HepG2 (cell line): ENCODE measurements at regions not wholly inside any gene's neighbourhood (a gene's known extent, or its start where the extent isn't known, plus 50 kb on each side); places are given as distances from the start of the nearest gene placed in this dataset.
A peak's percentile ranks its signal among the peaks of the same experiment; 100 is the strongest.

ENCODE experiments used
- AGO1 ChIP-seq: fragments of 200-400 bp; formaldehyde crosslinking; IDR thresholded peaks from 2 replicates; pipeline ENCODE4 v1.6.1; 2017; ENCODE audit warnings: mild to moderate bottlenecking, low read depth, low read length, moderate library complexity; ENCODE audit not compliant: poor library complexity, severe bottlenecking
- CAMTA2 ChIP-seq: sonication (generic); formaldehyde crosslinking; IDR thresholded peaks from 2 replicates; pipeline ENCODE4 v1.4.0; 2020; ENCODE audit warnings: mild to moderate bottlenecking, missing genetic modification reagents, borderline replicate concordance
- DR1 ChIP-seq: sonication (generic); formaldehyde crosslinking; IDR thresholded peaks from 2 replicates; pipeline ENCODE4 v1.8.0; 2021; ENCODE audit warnings: mild to moderate bottlenecking, missing genetic modification reagents, inconsistent platforms
- HNRNPL ChIP-seq: fragments of 200-400 bp; formaldehyde crosslinking; IDR thresholded peaks from 2 replicates; pipeline ENCODE4 v1.6.1; 2017; ENCODE audit warnings: mild to moderate bottlenecking, low read depth, low read length
- KDM4B ChIP-seq: sonication (generic); formaldehyde crosslinking; IDR thresholded peaks from 2 replicates; pipeline ENCODE4 v1.4.0; 2020; ENCODE audit warnings: missing genetic modification reagents
- PRMT3 ChIP-seq: sonication (generic); formaldehyde crosslinking; IDR thresholded peaks from 2 replicates; pipeline ENCODE4 v1.8.1; 2022; ENCODE audit warnings: low read depth, mild to moderate bottlenecking, moderate library complexity, missing genetic modification reagents, borderline replicate concordance
- RFX5 ChIP-seq: IDR thresholded peaks from 2 replicates; pipeline ENCODE4 v1.6.1; 2011; ENCODE audit warnings: low read depth, low read length, improper control_type of control experiment
- SATB2 ChIP-seq: sonication (generic); formaldehyde crosslinking; IDR thresholded peaks from 2 replicates; pipeline ENCODE4 v1.5.0; 2020; ENCODE audit warnings: missing genetic modification reagents
- U2AF2 ChIP-seq: fragments of 200-400 bp; formaldehyde crosslinking; IDR thresholded peaks from 2 replicates; pipeline ENCODE4 v1.6.1; 2017; ENCODE audit warnings: low read depth, mild to moderate bottlenecking, low read length
- XBP1 ChIP-seq: sonication (generic); formaldehyde crosslinking; IDR thresholded peaks from 2 replicates; pipeline ENCODE4 v1.5.0; 2020; ENCODE audit warnings: missing genetic modification reagents
- ZC3H4 ChIP-seq: sonication (generic); formaldehyde crosslinking; IDR thresholded peaks from 2 replicates; pipeline ENCODE4 v1.4.0; 2020; ENCODE audit warnings: missing genetic modification reagents, borderline replicate concordance
- ZFP36L1 ChIP-seq: sonication (generic); formaldehyde crosslinking; IDR thresholded peaks from 2 replicates; pipeline ENCODE4 v1.8.0; 2022; ENCODE audit warnings: mild to moderate bottlenecking, missing genetic modification reagents, moderate library complexity
- ZFP90 ChIP-seq: sonication (generic); formaldehyde crosslinking; IDR thresholded peaks from 2 replicates; pipeline ENCODE4 v1.8.0; 2022; ENCODE audit warnings: missing genetic modification reagents, mild to moderate bottlenecking, inconsistent platforms, borderline replicate concordance
- ZNF263 ChIP-seq: sonication (generic); formaldehyde crosslinking; IDR thresholded peaks from 2 replicates; pipeline ENCODE4 v1.4.0; 2020; ENCODE audit warnings: missing genetic modification reagents
- ZNF644 ChIP-seq: IDR thresholded peaks from 2 replicates; pipeline ENCODE4 v1.6.1; 2016; ENCODE audit warnings: low read depth
- ZNF781 ChIP-seq: sonication (generic); formaldehyde crosslinking; IDR thresholded peaks from 2 replicates; pipeline ENCODE4 v1.5.1; 2020; ENCODE audit warnings: borderline replicate concordance, mild to moderate bottlenecking, missing genetic modification reagents; ENCODE audit errors: not compliant biosample characterization
- TF ChIP-seq, protein P1 (sequence below): sonication (generic); formaldehyde crosslinking; IDR thresholded peaks from 2 replicates; pipeline ENCODE4 v1.8.1; 2023; ENCODE audit warnings: mild to moderate bottlenecking, inconsistent platforms, moderate library complexity, missing genetic modification reagents, borderline replicate concordance
- TF ChIP-seq, protein P2 (sequence below): sonication (generic); formaldehyde crosslinking; IDR thresholded peaks from 2 replicates; pipeline ENCODE4 v1.4.0; 2020; ENCODE audit warnings: missing genetic modification reagents
- TF ChIP-seq, protein P3 (sequence below): sonication (generic); formaldehyde crosslinking; IDR thresholded peaks from 2 replicates; pipeline ENCODE4 v1.4.0; 2020; ENCODE audit warnings: missing genetic modification reagents, borderline replicate concordance
- TF ChIP-seq, protein P4 (sequence below): sonication (generic); formaldehyde crosslinking; IDR thresholded peaks from 2 replicates; pipeline ENCODE4 v1.4.0; 2020; ENCODE audit warnings: missing genetic modification reagents

DNA sequence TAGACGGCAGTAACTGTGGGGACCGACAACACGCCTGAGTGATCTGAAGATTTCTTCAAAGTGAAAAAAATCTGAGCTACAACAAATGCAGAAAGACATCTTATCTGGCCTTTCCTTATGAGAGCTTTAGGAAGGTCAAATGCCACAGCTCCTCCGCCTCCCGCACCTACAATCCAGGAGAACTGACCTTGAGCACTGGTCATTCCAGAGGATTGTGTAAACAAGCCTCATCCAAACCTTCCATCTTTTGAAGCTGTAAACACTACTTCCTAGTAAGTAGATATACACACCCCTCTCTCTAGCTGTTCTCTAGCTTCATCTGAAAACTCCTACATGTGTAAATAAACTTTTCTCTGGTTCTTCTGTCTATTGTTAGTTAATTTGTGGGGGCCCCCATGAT lies 76.9 kb downstream of the CD24 start (continued):
- TF ChIP-seq, protein P1, sequence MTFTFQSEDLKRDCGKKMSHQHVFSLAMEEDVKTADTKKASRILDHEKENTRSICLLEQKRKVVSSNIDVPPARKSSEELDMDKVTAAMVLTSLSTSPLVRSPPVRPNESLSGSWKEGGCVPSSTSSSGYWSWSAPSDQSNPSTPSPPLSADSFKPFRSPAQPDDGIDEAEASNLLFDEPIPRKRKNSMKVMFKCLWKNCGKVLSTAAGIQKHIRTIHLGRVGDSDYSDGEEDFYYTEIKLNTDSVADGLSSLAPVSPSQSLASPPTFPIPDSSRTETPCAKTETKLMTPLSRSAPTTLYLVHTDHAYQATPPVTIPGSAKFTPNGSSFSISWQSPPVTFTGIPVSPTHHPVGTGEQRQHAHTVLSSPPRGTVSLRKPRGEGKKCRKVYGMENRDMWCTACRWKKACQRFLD (CRISPR knock-in tag), result no peak
- no peak for TF ChIP-seq PRMT3
- TF ChIP-seq, protein P2, sequence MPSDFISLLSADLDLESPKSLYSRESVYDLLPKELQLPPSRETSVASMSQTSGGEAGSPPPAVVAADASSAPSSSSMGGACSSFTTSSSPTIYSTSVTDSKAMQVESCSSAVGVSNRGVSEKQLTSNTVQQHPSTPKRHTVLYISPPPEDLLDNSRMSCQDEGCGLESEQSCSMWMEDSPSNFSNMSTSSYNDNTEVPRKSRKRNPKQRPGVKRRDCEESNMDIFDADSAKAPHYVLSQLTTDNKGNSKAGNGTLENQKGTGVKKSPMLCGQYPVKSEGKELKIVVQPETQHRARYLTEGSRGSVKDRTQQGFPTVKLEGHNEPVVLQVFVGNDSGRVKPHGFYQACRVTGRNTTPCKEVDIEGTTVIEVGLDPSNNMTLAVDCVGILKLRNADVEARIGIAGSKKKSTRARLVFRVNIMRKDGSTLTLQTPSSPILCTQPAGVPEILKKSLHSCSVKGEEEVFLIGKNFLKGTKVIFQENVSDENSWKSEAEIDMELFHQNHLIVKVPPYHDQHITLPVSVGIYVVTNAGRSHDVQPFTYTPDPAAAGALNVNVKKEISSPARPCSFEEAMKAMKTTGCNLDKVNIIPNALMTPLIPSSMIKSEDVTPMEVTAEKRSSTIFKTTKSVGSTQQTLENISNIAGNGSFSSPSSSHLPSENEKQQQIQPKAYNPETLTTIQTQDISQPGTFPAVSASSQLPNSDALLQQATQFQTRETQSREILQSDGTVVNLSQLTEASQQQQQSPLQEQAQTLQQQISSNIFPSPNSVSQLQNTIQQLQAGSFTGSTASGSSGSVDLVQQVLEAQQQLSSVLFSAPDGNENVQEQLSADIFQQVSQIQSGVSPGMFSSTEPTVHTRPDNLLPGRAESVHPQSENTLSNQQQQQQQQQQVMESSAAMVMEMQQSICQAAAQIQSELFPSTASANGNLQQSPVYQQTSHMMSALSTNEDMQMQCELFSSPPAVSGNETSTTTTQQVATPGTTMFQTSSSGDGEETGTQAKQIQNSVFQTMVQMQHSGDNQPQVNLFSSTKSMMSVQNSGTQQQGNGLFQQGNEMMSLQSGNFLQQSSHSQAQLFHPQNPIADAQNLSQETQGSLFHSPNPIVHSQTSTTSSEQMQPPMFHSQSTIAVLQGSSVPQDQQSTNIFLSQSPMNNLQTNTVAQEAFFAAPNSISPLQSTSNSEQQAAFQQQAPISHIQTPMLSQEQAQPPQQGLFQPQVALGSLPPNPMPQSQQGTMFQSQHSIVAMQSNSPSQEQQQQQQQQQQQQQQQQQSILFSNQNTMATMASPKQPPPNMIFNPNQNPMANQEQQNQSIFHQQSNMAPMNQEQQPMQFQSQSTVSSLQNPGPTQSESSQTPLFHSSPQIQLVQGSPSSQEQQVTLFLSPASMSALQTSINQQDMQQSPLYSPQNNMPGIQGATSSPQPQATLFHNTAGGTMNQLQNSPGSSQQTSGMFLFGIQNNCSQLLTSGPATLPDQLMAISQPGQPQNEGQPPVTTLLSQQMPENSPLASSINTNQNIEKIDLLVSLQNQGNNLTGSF (CRISPR knock-in tag), result no peak
- TF ChIP-seq ZNF263 (CRISPR knock-in tag), result no peak
- 0 out of 2 replicates have a peak, but pooled peaks have one; percentile 61 for TF ChIP-seq KDM4B
- TF ChIP-seq, protein P3, sequence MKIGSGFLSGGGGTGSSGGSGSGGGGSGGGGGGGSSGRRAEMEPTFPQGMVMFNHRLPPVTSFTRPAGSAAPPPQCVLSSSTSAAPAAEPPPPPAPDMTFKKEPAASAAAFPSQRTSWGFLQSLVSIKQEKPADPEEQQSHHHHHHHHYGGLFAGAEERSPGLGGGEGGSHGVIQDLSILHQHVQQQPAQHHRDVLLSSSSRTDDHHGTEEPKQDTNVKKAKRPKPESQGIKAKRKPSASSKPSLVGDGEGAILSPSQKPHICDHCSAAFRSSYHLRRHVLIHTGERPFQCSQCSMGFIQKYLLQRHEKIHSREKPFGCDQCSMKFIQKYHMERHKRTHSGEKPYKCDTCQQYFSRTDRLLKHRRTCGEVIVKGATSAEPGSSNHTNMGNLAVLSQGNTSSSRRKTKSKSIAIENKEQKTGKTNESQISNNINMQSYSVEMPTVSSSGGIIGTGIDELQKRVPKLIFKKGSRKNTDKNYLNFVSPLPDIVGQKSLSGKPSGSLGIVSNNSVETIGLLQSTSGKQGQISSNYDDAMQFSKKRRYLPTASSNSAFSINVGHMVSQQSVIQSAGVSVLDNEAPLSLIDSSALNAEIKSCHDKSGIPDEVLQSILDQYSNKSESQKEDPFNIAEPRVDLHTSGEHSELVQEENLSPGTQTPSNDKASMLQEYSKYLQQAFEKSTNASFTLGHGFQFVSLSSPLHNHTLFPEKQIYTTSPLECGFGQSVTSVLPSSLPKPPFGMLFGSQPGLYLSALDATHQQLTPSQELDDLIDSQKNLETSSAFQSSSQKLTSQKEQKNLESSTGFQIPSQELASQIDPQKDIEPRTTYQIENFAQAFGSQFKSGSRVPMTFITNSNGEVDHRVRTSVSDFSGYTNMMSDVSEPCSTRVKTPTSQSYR (CRISPR knock-in tag), result peak; percentile 39; the same call in 1 of the 2 replicates
- TF ChIP-seq AGO1, result no peak
- TF ChIP-seq ZFP90 (CRISPR knock-in tag), result no peak
- TF ChIP-seq ZFP36L1 (CRISPR knock-in tag), result no peak
- TF ChIP-seq ZNF644 (CRISPR knock-in tag), result peak; percentile 60; the same call in 1 of the 2 replicates
- TF ChIP-seq CAMTA2 (CRISPR knock-in tag), result no peak
- TF ChIP-seq SATB2 (CRISPR knock-in tag), result no peak
- no peak for TF ChIP-seq RFX5
- no peak for TF ChIP-seq U2AF2
- TF ChIP-seq XBP1 (CRISPR knock-in tag), result no peak
- no peak for TF ChIP-seq ZNF781 (CRISPR knock-in tag)
- no peak for TF ChIP-seq HNRNPL
- no peak for TF ChIP-seq ZC3H4
- TF ChIP-seq, protein P4, sequence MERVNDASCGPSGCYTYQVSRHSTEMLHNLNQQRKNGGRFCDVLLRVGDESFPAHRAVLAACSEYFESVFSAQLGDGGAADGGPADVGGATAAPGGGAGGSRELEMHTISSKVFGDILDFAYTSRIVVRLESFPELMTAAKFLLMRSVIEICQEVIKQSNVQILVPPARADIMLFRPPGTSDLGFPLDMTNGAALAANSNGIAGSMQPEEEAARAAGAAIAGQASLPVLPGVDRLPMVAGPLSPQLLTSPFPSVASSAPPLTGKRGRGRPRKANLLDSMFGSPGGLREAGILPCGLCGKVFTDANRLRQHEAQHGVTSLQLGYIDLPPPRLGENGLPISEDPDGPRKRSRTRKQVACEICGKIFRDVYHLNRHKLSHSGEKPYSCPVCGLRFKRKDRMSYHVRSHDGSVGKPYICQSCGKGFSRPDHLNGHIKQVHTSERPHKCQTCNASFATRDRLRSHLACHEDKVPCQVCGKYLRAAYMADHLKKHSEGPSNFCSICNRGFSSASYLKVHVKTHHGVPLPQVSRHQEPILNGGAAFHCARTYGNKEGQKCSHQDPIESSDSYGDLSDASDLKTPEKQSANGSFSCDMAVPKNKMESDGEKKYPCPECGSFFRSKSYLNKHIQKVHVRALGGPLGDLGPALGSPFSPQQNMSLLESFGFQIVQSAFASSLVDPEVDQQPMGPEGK (CRISPR knock-in tag), result peak; percentile 31; the same call in 1 of the 2 replicates
- no peak for TF ChIP-seq DR1 (CRISPR knock-in tag)
